ENCODE measurements at regions not wholly inside any gene's neighbourhood (a gene's known extent, or its start where the extent isn't known, plus 50 kb on each side); places are given as distances from the start of the nearest gene placed in this dataset.

GRCh38 chr3:27978440-27978839 lies 256.3 kb upstream of the EOMES start:
- Histone ChIP-seq H3K27me3 (ENCODE audit: low read depth) (no peaks in the 10 kb centered on the region), H3K4me1 (no peaks in the 10 kb centered on the region), H3K27ac (no peak overlapping the region), H3K36me3 (no peaks in the 10 kb centered on the region), H3K9me3 (no peaks in the 10 kb centered on the region), H3K4me3 (no peak overlapping the region)
- no peak for TF ChIP-seq CTCF (IDR thresholded peaks at IDR 0.05)
- no peak for DNase-seq
- ATAC-seq, result no peak
- intact Hi-C loops (cut with DNase I), result no loop called here

GRCh38 chr3:27985369-27986035 lies 255.9 kb upstream of the CMC1 start:
- DNase-seq (no peak), ATAC-seq (no peak)
- Histone ChIP-seq H3K36me3 (no peaks in the 10 kb centered on the region), H3K27ac (no peak overlapping the region), H3K4me3 (no peak overlapping the region), H3K9me3 (no peaks in the 10 kb centered on the region), H3K27me3 (ENCODE audit: low read depth) (no peaks in the 10 kb centered on the region), H3K4me1 (no peaks in the 10 kb centered on the region)
- intact Hi-C loops (cut with DNase I), result no loop called here
- TF ChIP-seq CTCF (IDR thresholded peaks at IDR 0.05), result no peak

- Histone ChIP-seq H3K4me3 (no peak overlapping the region), H3K27me3 (ENCODE audit: low read depth) (no peaks in the 10 kb centered on the region), H3K27ac (no peak overlapping the region), H3K4me1 (no peaks in the 10 kb centered on the region), H3K36me3 (no peaks in the 10 kb centered on the region), H3K9me3 (no peaks in the 10 kb centered on the region)
- TF ChIP-seq CTCF (IDR thresholded peaks at IDR 0.05), result no peak
- intact Hi-C loops (cut with DNase I), result no loop called here
- DNase-seq (no peak), ATAC-seq (no peak)
Measured at GRCh38 chr3:27986234-27986879, 255.1 kb upstream of the CMC1 start.

GRCh38 chr3:27990324-27990723 lies 251.1 kb upstream of the CMC1 start:
- Histone ChIP-seq H3K27me3 (ENCODE audit: low read depth) (no peaks in the 10 kb centered on the region), H3K9me3 (no peaks in the 10 kb centered on the region), H3K4me3 (no peak overlapping the region), H3K27ac (no peak overlapping the region), H3K36me3 (no peaks in the 10 kb centered on the region), H3K4me1 (no peaks in the 10 kb centered on the region)
- DNase-seq, result no peak
- intact Hi-C loops (cut with DNase I), result no loop called here
- ATAC-seq, result no peak
- TF ChIP-seq CTCF (IDR thresholded peaks at IDR 0.05), result no peak

- intact Hi-C loops (cut with DNase I), result no loop called here
- no peak for TF ChIP-seq CTCF (IDR thresholded peaks at IDR 0.05)
- H3K9me3 ChIP-seq, result no peaks in the 10 kb centered on the region
- H3K4me1 ChIP-seq, result no peaks in the 10 kb centered on the region
- no peaks in the 10 kb centered on the region for H3K27me3 ChIP-seq (ENCODE audit: low read depth)
- H3K27ac ChIP-seq, result no peak overlapping the region
- DNase-seq (no peak), ATAC-seq (no peak)
- no peaks in the 10 kb centered on the region for H3K36me3 ChIP-seq
- no peak overlapping the region for H3K4me3 ChIP-seq
Measured at GRCh38 chr3:27990837-27991236, 250.6 kb upstream of the CMC1 start.

All from lower lobe of right lung (tissue), 2 donors.